ENCODE measurements at regions not wholly inside any gene's neighbourhood (a gene's known extent, or its start where the extent isn't known, plus 50 kb on each side); places are given as distances from the start of the nearest gene placed in this dataset.

GRCh38 chr1:61523893-61524605, 200.9 kb downstream of the TM2D1 start:
- no peak overlapping the region for H3K23ac ChIP-seq (ENCODE audit: low read depth, low read length)
- no peak overlapping the region for H3K18ac ChIP-seq (ENCODE audit: low read depth, low read length)
- ChIA-PET CTCF (interaction anchor here (0.6 to 0.7 kb wide), 2 partner anchors 161 to 389 kb away, joined by 3 read pairs; no protein-coding TSS in a partner anchor), POLR2A (ENCODE audit: unreplicated experiment) (no interaction called here)
- no peak overlapping the region for H3K14ac ChIP-seq (replicated peaks; ENCODE audit: low read depth, low read length)
- H2BK120ac ChIP-seq (ENCODE audit: low read depth, low read length): no peak overlapping the region
- H3K9ac ChIP-seq (ENCODE audit: low read depth, low read length): no peak overlapping the region
- TF ChIP-seq SMC3 (IDR thresholded peaks at IDR 0.05; ENCODE audit: low read depth, low read length): no peak
- no peak for TF ChIP-seq ELK1 (IDR thresholded peaks at IDR 0.05; ENCODE audit: borderline replicate concordance, low read depth, low read length)
- no peak for TF ChIP-seq CHD1 (IDR thresholded peaks at IDR 0.05; ENCODE audit: low read depth, low read length)
- no peak for TF ChIP-seq FOS (IDR thresholded peaks at IDR 0.05; ENCODE audit: low read depth, low read length)
- no peak for TF ChIP-seq RAD21 (IDR thresholded peaks at IDR 0.05; ENCODE audit: low read length)
- TF ChIP-seq MAFK (IDR thresholded peaks at IDR 0.05; ENCODE audit: low read depth, low read length): no peak
- TF ChIP-seq BHLHE40 (IDR thresholded peaks at IDR 0.05; ENCODE audit: low read depth, low read length): no peak
- no peak for TF ChIP-seq MAZ (IDR thresholded peaks at IDR 0.05; ENCODE audit: borderline replicate concordance, low read depth, low read length)
- no peak for TF ChIP-seq RCOR1 (IDR thresholded peaks at IDR 0.05; ENCODE audit: insufficient replicate concordance, low read length)
- TF ChIP-seq NFE2L2 (IDR thresholded peaks at IDR 0.05; ENCODE audit: low read depth, low read length): no peak
- TF ChIP-seq CTCF (conservative IDR thresholded peaks at IDR 0.05; ENCODE audit: low read depth, low read length): no peak
- in situ Hi-C loops (cut with MboI; ENCODE audit: low sequenced_read_pairs): no loop called here
- no peaks in the 10 kb centered on the region for H3K4me1 ChIP-seq (ENCODE audit: control insufficient read depth, insufficient read depth, low read length)
- DNase-seq (no peak), ATAC-seq (ENCODE audit: low read depth) (no peak)
- intact Hi-C loops (cut with micrococcal nuclease): no loop called here
- no peak overlapping the region for H2AK5ac ChIP-seq (ENCODE audit: low read depth, low read length)
- no peak overlapping the region for H3K4me2 ChIP-seq (ENCODE audit: low read depth, low read length)
- H4K8ac ChIP-seq (ENCODE audit: low read depth in 2 of 2, low read length in 2 of 2): no peak overlapping the region
- no peaks in the 10 kb centered on the region for H4K20me1 ChIP-seq (ENCODE audit: insufficient read depth, low read length)
- no peaks in the 10 kb centered on the region for H3K27me3 ChIP-seq (ENCODE audit: control insufficient read depth, insufficient read depth, low read length)
- H4K5ac ChIP-seq (ENCODE audit: low read depth, low read length): no peak overlapping the region
- no peak overlapping the region for H2BK20ac ChIP-seq (ENCODE audit: low read depth, low read length)
- no peaks in the 10 kb centered on the region for H3K79me1 ChIP-seq (ENCODE audit: low read depth in 1 of 2, low read length in 2 of 2)
- H2BK5ac ChIP-seq (ENCODE audit: low read depth, low read length, poor library complexity, severe bottlenecking): no peak overlapping the region
- no peak overlapping the region for H3K27ac ChIP-seq (ENCODE audit: insufficient read depth, low read length)
- BruUV-seq (replicated peaks): no TSS peak
- no peak overlapping the region for H3K56ac ChIP-seq (ENCODE audit: extremely low read depth, insufficient read depth, low read length)
- dilution Hi-C loops (cut with HindIII; ENCODE audit: low sequenced_read_pairs, unreplicated experiment): no loop called here
- H3K9me3 ChIP-seq (ENCODE audit: control insufficient read depth, insufficient read depth, low read length): no peaks in the 10 kb centered on the region
- no peak overlapping the region for H2BK15ac ChIP-seq (ENCODE audit: low read depth, low read length)
- H2AK9ac ChIP-seq (replicated peaks; ENCODE audit: low read depth, low read length, poor library complexity): no peak overlapping the region
- no peaks in the 10 kb centered on the region for H3K9me1 ChIP-seq (ENCODE audit: insufficient read depth, low read length)
- no peak overlapping the region for H3K4ac ChIP-seq (ENCODE audit: low read depth, low read length)
- no peak overlapping the region for H2AFZ ChIP-seq (replicated peaks; ENCODE audit: low read length, poor library complexity)
- H4K91ac ChIP-seq (ENCODE audit: insufficient read depth, low read depth, low read length): no peak overlapping the region
- no peaks in the 10 kb centered on the region for H3K36me3 ChIP-seq (ENCODE audit: control insufficient read depth, insufficient read depth, low read length)
- no CpG with 5 or more reads among the region's 1 CpG for WGBS, 2 experiments (ENCODE audit: extremely low coverage in 2 of 2, insufficient read length in 1 of 2)
- H3K4me3 ChIP-seq (ENCODE audit: insufficient read depth, low read depth, low read length): no peak overlapping the region
